HepG2 (cell line): ENCODE measurements at regions not wholly inside any gene's neighbourhood (a gene's known extent, or its start where the extent isn't known, plus 50 kb on each side); places are given as distances from the start of the nearest gene placed in this dataset.

Source experiments
- ATAC-seq: fragments of 200-7000 bp; cut with Tn5 transposase; 3 replicates; pipeline ENCODE4 v1.9.1; 2020; ENCODE audit warnings: mild to moderate bottlenecking, moderate library complexity
- BruUV-seq: library from RNA; stranded (reverse); fragments of 400-500 nt; replicated peaks from 2 replicates; lab custom pipeline; 2021; lab: Mats Ljungman, UMichigan
- CTCF ChIA-PET: fragments of 300-600 bp; formaldehyde crosslinking; extraction: SDS; loops from one replicate; lab custom pipeline; 2021; ENCODE audit warnings: low total read pairs, inconsistent platforms, low intra/inter-chr PET ratio; lab: Yijun Ruan, JAX
- POLR2A ChIA-PET: fragments of 350-600 bp; sonication (Branson Sonifier 250); formaldehyde crosslinking; loops from one replicate; lab custom pipeline; 2020; ENCODE audit warnings: antibody characterized with exemption, inconsistent platforms; lab: Yijun Ruan, JAX
- DNase-seq: peaks from one replicate; pipeline ENCODE4 v3.0.0-alpha.2; 2015; ENCODE audit warnings: low spot score
- FAIRE-seq: peaks from 3 replicates; lab custom pipeline; 2011; peaks lifted over from hg19 to GRCh38; lab: Jason Lieb, UNC
- H2AFZ ChIP-seq: one replicate; pipeline ENCODE4 v1.6.1; 2011; ENCODE audit warnings: low read length, inconsistent platforms
- H3K27ac ChIP-seq: fragments of 300-600 bp; 3 replicates; pipeline ENCODE4 v1.8.0; 2011; ENCODE audit warnings: mixed run types, mild to moderate bottlenecking, mixed read lengths, low read length, inconsistent platforms; ENCODE audit not compliant: insufficient read depth; ENCODE audit errors: extremely low read length
- H3K27me3 ChIP-seq, 2 experiments: fragments of 200-600 bp in 1 of 2; 2 replicates in 1 of 2; 3 replicates in 1 of 2; pipeline versions ENCODE4 v1.6.0 to v1.8.0; 2011; ENCODE audit warnings: low read length in 2 of 2, mild to moderate bottlenecking in 2 of 2, moderate library complexity in 2 of 2, inconsistent platforms in 1 of 2; ENCODE audit not compliant: insufficient read depth in 2 of 2, control insufficient read depth in 1 of 2
- H3K36me3 ChIP-seq, 2 experiments: fragments of 200-600 bp in 1 of 2; replicated peaks in 1 of 2; 2 replicates in 1 of 2; 3 replicates in 1 of 2; pipeline versions ENCODE4 v1.5.1 to v1.8.0; 2011; ENCODE audit warnings: low read length in 2 of 2, inconsistent platforms in 1 of 2; ENCODE audit not compliant: insufficient read depth in 2 of 2, control insufficient read depth in 1 of 2
- H3K4me1 ChIP-seq: 2 replicates; pipeline ENCODE4 v1.5.1; 2012; ENCODE audit warnings: low read length, inconsistent platforms; ENCODE audit not compliant: insufficient read depth
- H3K4me2 ChIP-seq: 2 replicates; pipeline ENCODE4 v1.6.0; 2011; ENCODE audit warnings: low read depth, low read length, inconsistent platforms
- H3K4me3 ChIP-seq, 3 experiments: fragments of 200-600 bp in 1 of 3; sonication (generic), shearing (Covaris generic) in 1 of 3; replicated peaks in 1 of 3; 2 replicates each; pipeline ENCODE4 v1.5.1; 2011 to 2016; ENCODE audit warnings: low read length in 3 of 3, inconsistent platforms in 2 of 3, low read depth in 2 of 3, mild to moderate bottlenecking in 2 of 3, control low read depth in 1 of 3, mixed read lengths in 1 of 3; ENCODE audit not compliant: insufficient read depth in 1 of 3
- H3K79me2 ChIP-seq: one replicate; pipeline ENCODE4 v1.6.1; 2011; ENCODE audit warnings: low read length, inconsistent platforms; ENCODE audit not compliant: insufficient read depth
- H3K9ac ChIP-seq: 2 replicates; pipeline ENCODE4 v1.6.0; 2011; ENCODE audit warnings: mild to moderate bottlenecking, low read depth, low read length, inconsistent platforms; ENCODE audit not compliant: insufficient read depth
- H3K9me3 ChIP-seq: 2 replicates; pipeline ENCODE4 v1.5.1; 2012; ENCODE audit warnings: mild to moderate bottlenecking, low read length
- H4K20me1 ChIP-seq: 2 replicates; pipeline ENCODE4 v1.6.0; 2011; ENCODE audit warnings: inconsistent platforms, mild to moderate bottlenecking, low read length, moderate library complexity; ENCODE audit not compliant: insufficient read depth
- AHDC1 ChIP-seq: sonication (generic); formaldehyde crosslinking; IDR thresholded peaks from 2 replicates; pipeline ENCODE4 v1.5.1; 2020; ENCODE audit warnings: mild to moderate bottlenecking, missing genetic modification reagents, borderline replicate concordance
- ARID3A ChIP-seq: IDR thresholded peaks from 2 replicates; pipeline ENCODE4 v1.6.1; 2012; ENCODE audit warnings: low read depth, low read length, improper control_type of control experiment
- KLF11 ChIP-seq: IDR thresholded peaks from 2 replicates; pipeline ENCODE4 v1.6.1; 2016; ENCODE audit warnings: missing compliant biosample characterization
- MTF1 ChIP-seq: sonication (generic); formaldehyde crosslinking; IDR thresholded peaks from 2 replicates; pipeline ENCODE4 v1.5.0; 2020; ENCODE audit warnings: missing genetic modification reagents
- NR1H2 ChIP-seq: sonication (generic); formaldehyde crosslinking; IDR thresholded peaks from 2 replicates; pipeline ENCODE4 v1.8.1; 2022; ENCODE audit warnings: low read depth, missing genetic modification reagents, borderline replicate concordance
- ZEB1 ChIP-seq: IDR thresholded peaks from 2 replicates; pipeline ENCODE4 v1.6.1; 2012; ENCODE audit warnings: mild to moderate bottlenecking, low read depth, inconsistent platforms; ENCODE audit not compliant: insufficient replicate concordance
- ZMAT5 ChIP-seq: sonication (generic); formaldehyde crosslinking; IDR thresholded peaks from 2 replicates; pipeline ENCODE4 v1.5.0; 2020; ENCODE audit warnings: mild to moderate bottlenecking, low read depth, missing genetic modification reagents, borderline replicate concordance
- ZNF350 ChIP-seq: sonication (generic); formaldehyde crosslinking; IDR thresholded peaks from 2 replicates; pipeline ENCODE4 v1.4.0; 2020; ENCODE audit warnings: mild to moderate bottlenecking, low read depth, missing genetic modification reagents, borderline replicate concordance
- ZNF780A ChIP-seq: sonication (generic); formaldehyde crosslinking; IDR thresholded peaks from 2 replicates; pipeline ENCODE4 v1.8.0; 2022; ENCODE audit warnings: mild to moderate bottlenecking, missing genetic modification reagents, moderate library complexity
- WGBS: methylation state at CpG from one replicate; pipeline ENCODE4 v1.1.6; 2017; ENCODE audit warnings: low lambda C conversion rate; 5-methylcytosine and 5-hydroxymethylcytosine counted together
- in situ Hi-C: cut with HindIII; loops from 2 replicates; pipeline ENCODE4 v1.10.0; 2017; ENCODE audit warnings: low pct_unique_long_range_greater_than_20kb; ENCODE audit not compliant: extremely low pct_ligation_motif_present
- intact Hi-C: fragments of 100-400 bp; cut with micrococcal nuclease; formaldehyde crosslinking; loops from one replicate; pipeline ENCODE4 v1.10.0; 2022; ENCODE audit not compliant: unreplicated experiment

GRCh38 chr7:132705146-132705545, 128.9 kb upstream of the PLXNA4 start:
- ChIA-PET POLR2A (no interaction called here), CTCF (no interaction called here)
- Histone ChIP-seq H3K4me1 (no peaks in the 10 kb centered on the region), H3K9ac (no peak overlapping the region), H4K20me1 (no peaks in the 10 kb centered on the region), H3K79me2 (no peaks in the 10 kb centered on the region), H3K27me3 (peaks cover 0 to 4% of the 10 kb centered on the region in 2 experiments; a peak in 1 of 5 replicates), H3K4me3 (no peak overlapping the region), H3K9me3 (no peaks in the 10 kb centered on the region), H2AFZ (no peak overlapping the region), H3K4me2 (no peak overlapping the region), H3K27ac (no peak overlapping the region), H3K36me3 (no peaks in the 10 kb centered on the region)
- WGBS, result 19% methylated on average over 5 of the region's 5 CpGs
- intact Hi-C loops, result no loop called here
- in situ Hi-C loops, result loop anchor here (25.0 kb wide), 2 partner anchors 507 to 732 kb away; no protein-coding TSS in a partner anchor
- BruUV-seq, result no TSS peak
- TF ChIP-seq ARID3A, result no peak
- DNase-seq (no peak), ATAC-seq (no peak), FAIRE-seq (no peak)

- no peak overlapping the region for H3K27ac ChIP-seq
- H2AFZ ChIP-seq, result no peak overlapping the region
- H3K79me2 ChIP-seq, result no peaks in the 10 kb centered on the region
- H3K4me3 ChIP-seq, result no peak overlapping the region
- in situ Hi-C loops (loop anchor here (25.0 kb wide), 2 partner anchors 509 to 734 kb away; no protein-coding TSS in a partner anchor), intact Hi-C loops (no loop called here)
- H3K36me3 ChIP-seq, result no peaks in the 10 kb centered on the region
- DNase-seq (no peak), ATAC-seq (no peak), FAIRE-seq (no peak)
- no peaks in the 10 kb centered on the region for H3K9me3 ChIP-seq
- ChIA-PET CTCF (no interaction called here), POLR2A (no interaction called here)
- H4K20me1 ChIP-seq, result no peaks in the 10 kb centered on the region
- H3K27me3 ChIP-seq, result peaks cover 0 to 4% of the 10 kb centered on the region in 2 experiments; a peak in 1 of 5 replicates
- H3K4me2 ChIP-seq, result no peak overlapping the region
- no peak overlapping the region for H3K9ac ChIP-seq
- BruUV-seq, result no TSS peak
- H3K4me1 ChIP-seq, result no peaks in the 10 kb centered on the region
- 37% methylated on average over 6 of the region's 7 CpGs for WGBS
- TF ChIP-seq ZEB1 (no peak), ZNF780A (no peak), AHDC1 (CRISPR knock-in tag) (no peak), ZNF350 (no peak), KLF11 (CRISPR knock-in tag) (no peak), MTF1 (no peak), NR1H2 (CRISPR knock-in tag) (no peak), ZMAT5 (CRISPR knock-in tag) (no peak)
Observed at GRCh38 chr7:132703742-132704141, 127.5 kb upstream of the PLXNA4 start.
